ENCODE measurements at regions not wholly inside any gene's neighbourhood (a gene's known extent, or its start where the extent isn't known, plus 50 kb on each side); places are given as distances from the start of the nearest gene placed in this dataset.

DNA sequence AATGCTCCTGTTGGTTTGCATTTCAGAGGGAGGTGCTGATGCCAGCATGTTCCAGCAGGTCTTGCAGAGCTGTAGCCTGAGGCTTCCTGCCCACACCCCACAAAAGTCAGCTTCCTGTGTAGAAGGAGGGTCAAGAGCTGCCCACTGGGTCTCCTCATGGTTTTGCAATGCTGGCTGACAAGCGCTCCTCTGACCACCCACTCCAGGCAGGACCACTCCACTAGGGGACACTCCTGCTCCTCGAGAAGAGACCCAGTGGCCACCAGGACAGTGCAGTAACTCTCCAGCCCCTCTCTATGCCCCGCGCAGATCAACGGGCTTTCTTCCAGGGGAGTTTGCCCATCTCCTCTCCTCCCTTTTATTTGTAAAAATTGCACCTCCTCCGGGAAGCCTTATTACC lies 72.9 kb upstream of the UQCRFS1 start:
- Mint-ChIP-seq H3K36me3 (no peaks in the 10 kb centered on the region), H3K9me3 (no peaks in the 10 kb centered on the region), H3K27ac (no peak overlapping the region)
- DNase-seq (ENCODE audit: low spot score in 2 of 2) (no peak), ATAC-seq (no peak)

GRCh38 chr19:29287061-29287460 lies 74.1 kb upstream of the UQCRFS1 start:
- Mint-ChIP-seq H3K9me3 (no peaks in the 10 kb centered on the region), H3K27ac (no peak overlapping the region), H3K36me3 (no peaks in the 10 kb centered on the region)
- ATAC-seq (no peak), DNase-seq (ENCODE audit: low spot score in 2 of 2) (no peak)

DNA sequence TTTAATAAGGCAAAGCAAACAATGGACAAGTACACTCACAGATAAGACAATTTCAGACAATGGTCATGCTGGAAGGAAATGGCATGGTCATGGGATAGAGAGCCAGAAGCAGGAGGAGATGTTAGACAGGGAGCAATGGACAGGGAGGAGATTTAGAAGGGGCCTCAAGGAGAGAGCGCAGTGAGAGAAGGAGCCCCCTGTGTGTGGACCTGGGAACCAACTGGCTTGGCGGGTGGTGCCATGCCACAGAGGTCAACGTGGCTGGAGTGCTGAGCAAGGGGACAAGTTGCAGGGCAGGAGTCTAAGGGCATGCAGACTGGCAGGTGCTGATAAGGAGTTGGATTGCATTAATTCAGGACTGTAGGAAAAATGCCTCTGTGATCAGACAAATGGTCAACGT lies 75.3 kb upstream of the UQCRFS1 start:
- no peak overlapping the region for H3K27ac Mint-ChIP-seq
- ATAC-seq, result no peak
- no peaks in the 10 kb centered on the region for H3K9me3 Mint-ChIP-seq

GRCh38 chr19:29289020-29289419 lies 76.1 kb upstream of the UQCRFS1 start:
- DNase-seq (ENCODE audit: low spot score in 2 of 2) (no peak), ATAC-seq (no peak)
- H3K27ac Mint-ChIP-seq, result no peak overlapping the region
- no peaks in the 10 kb centered on the region for H3K9me3 Mint-ChIP-seq
- no peaks in the 10 kb centered on the region for H3K36me3 Mint-ChIP-seq

More for the DNA sequence above, 75.3 kb upstream of the UQCRFS1 start:
- no peak for DNase-seq (ENCODE audit: low spot score in 2 of 2)
- no peaks in the 10 kb centered on the region for H3K36me3 Mint-ChIP-seq

DNA sequence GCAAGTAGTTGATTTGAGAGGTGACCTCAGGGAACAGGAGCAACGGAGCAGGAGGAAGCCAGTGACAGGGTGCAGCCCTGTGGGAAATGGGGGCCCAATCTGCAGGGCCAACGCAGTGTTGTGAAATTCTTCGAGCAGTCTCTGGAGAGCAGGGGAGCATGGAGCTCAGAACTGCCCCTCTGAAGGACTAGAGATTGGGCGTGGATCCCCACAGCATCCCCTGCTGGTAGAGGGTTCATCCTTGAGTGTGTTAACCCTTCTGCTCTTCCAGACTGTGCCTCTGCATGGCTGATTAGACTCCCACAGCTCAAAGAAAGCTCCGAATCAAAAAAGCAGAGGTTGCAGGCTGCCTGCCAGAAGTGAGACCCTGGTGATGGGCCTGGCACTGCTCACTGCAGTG lies 77.9 kb upstream of the UQCRFS1 start:
- Mint-ChIP-seq H3K27ac (no peak overlapping the region), H3K36me3 (no peaks in the 10 kb centered on the region), H3K9me3 (no peaks in the 10 kb centered on the region)
- DNase-seq (ENCODE audit: low spot score in 2 of 2) (no peak), ATAC-seq (no peak)

GRCh38 chr19:29292153-29292552 lies 79.2 kb upstream of the UQCRFS1 start:
- H3K27ac Mint-ChIP-seq, result no peak overlapping the region
- H3K36me3 Mint-ChIP-seq, result no peaks in the 10 kb centered on the region
- no peaks in the 10 kb centered on the region for H3K9me3 Mint-ChIP-seq
- DNase-seq (ENCODE audit: low spot score in 2 of 2) (no peak), ATAC-seq (no peak)

- Mint-ChIP-seq H3K27ac (no peak overlapping the region), H3K36me3 (no peaks in the 10 kb centered on the region), H3K9me3 (no peaks in the 10 kb centered on the region)
- DNase-seq (ENCODE audit: low spot score in 2 of 2) (no peak), ATAC-seq (no peak)
Observed at GRCh38 chr19:29292562-29292961, 79.6 kb upstream of the UQCRFS1 start.

GRCh38 chr19:29293292-29293691 lies 80.3 kb upstream of the UQCRFS1 start:
- no peaks in the 10 kb centered on the region for H3K36me3 Mint-ChIP-seq
- ATAC-seq (no peak), DNase-seq (ENCODE audit: low spot score in 2 of 2) (no peak)
- H3K9me3 Mint-ChIP-seq, result no peaks in the 10 kb centered on the region
- H3K27ac Mint-ChIP-seq, result no peak overlapping the region

DNA sequence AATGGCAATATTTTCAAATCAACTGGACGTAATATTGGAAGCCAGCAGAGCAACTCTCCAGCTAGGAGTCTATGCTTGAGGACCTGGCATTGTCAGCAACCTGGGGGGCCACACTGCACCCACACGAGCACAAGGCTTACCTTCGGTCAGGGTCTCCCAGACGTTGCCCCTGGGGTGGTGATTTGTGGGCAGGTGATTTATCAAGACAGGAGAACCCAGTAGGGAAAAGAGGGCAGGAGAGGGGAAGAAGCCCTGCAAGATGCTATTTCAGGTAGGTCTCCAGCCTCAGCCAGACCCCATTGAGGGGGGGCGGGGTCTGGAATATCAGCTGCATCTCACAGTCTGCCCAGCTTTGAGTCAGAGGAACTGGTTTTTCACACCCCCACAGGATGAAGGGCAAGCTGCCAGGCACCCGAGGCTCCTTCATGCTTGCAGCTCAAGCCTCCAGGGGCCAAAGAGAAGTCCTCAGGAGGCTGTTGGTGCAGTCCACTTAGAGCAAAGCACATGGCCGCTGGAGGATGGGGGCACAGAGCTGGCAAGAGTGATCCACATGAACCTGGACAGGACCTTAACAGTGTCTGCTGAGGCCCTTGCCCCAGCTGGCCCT lies 80.9 kb upstream of the UQCRFS1 start:
- no peak overlapping the region for H3K27ac Mint-ChIP-seq
- DNase-seq (ENCODE audit: low spot score in 2 of 2) (no peak), ATAC-seq (no peak)
- H3K36me3 Mint-ChIP-seq, result no peaks in the 10 kb centered on the region
- no peaks in the 10 kb centered on the region for H3K9me3 Mint-ChIP-seq

- ATAC-seq (peak in 1 of 2 donors; percentile 18), DNase-seq (ENCODE audit: low spot score in 2 of 2) (no peak)
- H3K27ac Mint-ChIP-seq, result no peak overlapping the region
- H3K36me3 Mint-ChIP-seq, result no peaks in the 10 kb centered on the region
- H3K9me3 Mint-ChIP-seq, result no peaks in the 10 kb centered on the region
Observed at GRCh38 chr19:29294343-29294811, 81.4 kb upstream of the UQCRFS1 start.

GRCh38 chr19:29295285-29295684 lies 82.3 kb upstream of the UQCRFS1 start:
- DNase-seq (ENCODE audit: low spot score in 2 of 2), result no peak
- no peak for ATAC-seq
- H3K9me3 Mint-ChIP-seq, result no peaks in the 10 kb centered on the region
- H3K36me3 Mint-ChIP-seq, result no peaks in the 10 kb centered on the region
- no peak overlapping the region for H3K27ac Mint-ChIP-seq

DNA sequence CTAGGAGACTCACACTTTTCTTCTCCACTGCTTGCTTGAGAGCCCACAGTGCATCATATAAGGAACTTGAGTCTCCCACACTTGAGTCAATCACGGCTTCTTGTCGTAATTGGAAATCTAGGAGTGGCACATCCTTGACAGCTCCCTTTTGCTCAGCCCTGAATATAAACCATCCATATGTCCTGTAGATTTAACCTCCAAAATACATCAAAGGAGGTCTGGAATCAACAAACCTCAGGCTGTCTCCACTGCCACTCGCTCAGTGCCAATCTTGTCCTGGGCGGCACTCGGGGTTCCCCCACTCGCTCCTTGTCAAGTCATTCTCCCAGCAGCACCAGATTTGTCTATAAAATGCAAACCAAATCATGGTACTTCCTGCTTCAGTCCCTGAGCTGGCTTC lies 84.4 kb upstream of the UQCRFS1 start:
- Mint-ChIP-seq H3K36me3 (no peaks in the 10 kb centered on the region), H3K27ac (no peak overlapping the region), H3K9me3 (no peaks in the 10 kb centered on the region)
- DNase-seq (ENCODE audit: low spot score in 2 of 2) (no peak), ATAC-seq (no peak)

- Mint-ChIP-seq H3K27ac (no peak overlapping the region), H3K9me3 (no peaks in the 10 kb centered on the region), H3K36me3 (no peaks in the 10 kb centered on the region)
- ATAC-seq, result no peak
- DNase-seq (ENCODE audit: low spot score in 2 of 2), result no peak
Observed at GRCh38 chr19:29299416-29300380, 86.7 kb upstream of the UQCRFS1 start.

DNA sequence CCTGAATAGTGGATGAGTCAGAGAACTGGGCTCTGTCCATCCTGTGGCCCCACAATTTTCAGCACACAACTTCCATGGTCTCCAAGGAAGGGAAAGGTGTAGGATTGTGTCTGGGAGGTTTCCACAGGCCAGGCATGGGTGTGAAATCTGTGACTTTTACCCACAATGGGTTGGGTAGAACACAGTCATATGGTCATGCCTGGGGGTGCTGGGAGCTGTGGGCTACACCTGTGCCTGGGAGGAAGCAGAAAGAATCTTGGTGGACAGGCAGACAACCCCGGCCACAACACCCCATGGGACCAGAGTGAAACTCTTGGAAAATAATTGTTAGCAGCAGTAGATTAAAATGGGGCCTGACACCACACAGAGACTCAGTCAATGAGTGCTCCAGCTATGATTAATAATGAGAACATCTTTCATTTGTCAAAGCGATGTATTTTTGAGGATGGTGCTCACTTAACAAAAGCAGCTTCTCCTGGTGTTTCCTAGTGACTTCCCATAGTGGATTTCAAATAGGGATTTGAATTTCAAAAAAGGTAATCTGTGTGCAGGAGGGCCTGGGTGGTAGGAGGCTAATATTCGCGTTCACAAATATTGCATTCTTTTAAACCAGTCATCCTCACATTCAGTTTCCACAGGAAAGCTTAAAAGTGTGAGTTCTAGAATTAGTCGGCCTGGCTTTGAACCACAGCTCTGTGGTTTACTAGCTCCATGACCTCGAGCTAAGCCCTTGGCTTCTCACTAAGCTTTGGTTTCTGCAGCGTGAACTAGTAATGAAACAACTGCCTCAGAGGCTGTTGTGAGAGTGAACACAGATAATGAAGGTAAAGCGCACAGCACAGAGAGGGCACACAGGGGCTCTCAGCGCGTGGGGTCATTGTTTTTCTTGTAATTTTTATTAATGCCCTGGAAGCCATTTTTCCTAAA lies 89.3 kb upstream of the UQCRFS1 start:
- Mint-ChIP-seq H3K27ac (no peak overlapping the region), H3K9me3 (no peaks in the 10 kb centered on the region), H3K36me3 (no peaks in the 10 kb centered on the region)
- DNase-seq (ENCODE audit: low spot score in 2 of 2), result no peak
- ATAC-seq, result peak; percentile 54 to 91

- no peaks in the 10 kb centered on the region for H3K36me3 Mint-ChIP-seq
- H3K9me3 Mint-ChIP-seq, result no peaks in the 10 kb centered on the region
- DNase-seq (ENCODE audit: low spot score in 2 of 2) (no peak), ATAC-seq (no peak)
- no peak overlapping the region for H3K27ac Mint-ChIP-seq
Observed at GRCh38 chr19:29303069-29303718, 90.2 kb upstream of the UQCRFS1 start.

DNA sequence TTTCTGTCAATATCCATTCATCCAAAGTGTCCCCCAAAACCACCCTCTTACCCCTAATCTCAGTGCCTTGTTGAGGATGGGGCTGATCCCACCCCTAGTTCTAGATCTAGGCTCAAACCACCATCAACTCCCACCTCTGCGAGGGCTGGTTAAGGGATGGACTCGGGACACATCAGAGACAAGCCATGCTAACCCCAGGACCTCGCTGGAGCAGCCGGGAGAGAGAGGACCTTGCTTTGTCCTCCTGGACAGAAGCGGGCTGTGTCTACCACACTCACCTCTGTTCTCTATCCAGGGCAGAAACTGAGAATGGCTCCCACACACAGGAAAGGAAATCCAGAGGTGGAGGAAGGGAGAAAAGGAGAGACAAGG lies 90.8 kb upstream of the UQCRFS1 start:
- DNase-seq (ENCODE audit: low spot score in 2 of 2) (no peak), ATAC-seq (no peak)
- H3K9me3 Mint-ChIP-seq, result no peaks in the 10 kb centered on the region
- no peaks in the 10 kb centered on the region for H3K36me3 Mint-ChIP-seq
- H3K27ac Mint-ChIP-seq, result no peak overlapping the region
